ENCODE measurements at regions not wholly inside any gene's neighbourhood (a gene's known extent, or its start where the extent isn't known, plus 50 kb on each side); places are given as distances from the start of the nearest gene placed in this dataset.

DNA sequence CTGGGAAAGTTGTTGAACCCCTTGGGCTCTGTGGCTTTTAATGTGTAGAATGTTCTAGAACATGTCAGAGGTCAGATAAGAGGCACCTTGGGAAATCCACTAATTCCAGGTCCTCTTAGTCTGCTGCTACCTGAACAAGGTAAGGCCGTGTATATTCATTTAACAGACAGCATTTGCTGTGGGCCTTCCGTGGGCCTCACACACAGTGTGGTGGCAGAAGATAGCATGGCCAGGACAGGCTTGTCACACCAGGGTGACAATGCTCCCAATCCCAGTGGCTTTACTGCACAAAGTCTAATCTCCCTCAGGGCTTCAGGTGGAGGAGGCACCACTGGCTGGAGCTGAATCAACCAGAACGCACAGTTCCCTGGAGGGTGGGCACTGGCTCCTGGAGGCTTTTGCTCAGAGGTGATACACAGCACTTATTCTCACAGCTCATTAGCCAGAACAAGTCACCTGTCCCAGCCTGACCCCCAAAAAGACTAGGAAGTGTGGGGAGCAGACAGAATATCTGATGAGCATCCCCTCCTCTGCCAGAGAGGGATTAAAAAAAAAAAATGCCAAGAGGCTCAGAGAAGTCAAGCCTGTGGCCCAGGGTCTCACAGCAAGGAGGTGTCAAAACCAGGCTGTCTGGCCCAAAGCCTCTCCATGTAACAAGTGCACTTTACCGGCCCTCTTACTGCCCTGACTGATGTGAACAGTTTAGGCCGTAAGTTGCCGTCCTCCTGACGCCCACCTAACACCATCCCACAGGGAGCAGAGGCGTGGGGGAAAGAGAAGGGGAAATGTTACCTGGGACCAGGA is 216.9 kb upstream of the RAB6C start:
- TF ChIP-seq, protein P1, sequence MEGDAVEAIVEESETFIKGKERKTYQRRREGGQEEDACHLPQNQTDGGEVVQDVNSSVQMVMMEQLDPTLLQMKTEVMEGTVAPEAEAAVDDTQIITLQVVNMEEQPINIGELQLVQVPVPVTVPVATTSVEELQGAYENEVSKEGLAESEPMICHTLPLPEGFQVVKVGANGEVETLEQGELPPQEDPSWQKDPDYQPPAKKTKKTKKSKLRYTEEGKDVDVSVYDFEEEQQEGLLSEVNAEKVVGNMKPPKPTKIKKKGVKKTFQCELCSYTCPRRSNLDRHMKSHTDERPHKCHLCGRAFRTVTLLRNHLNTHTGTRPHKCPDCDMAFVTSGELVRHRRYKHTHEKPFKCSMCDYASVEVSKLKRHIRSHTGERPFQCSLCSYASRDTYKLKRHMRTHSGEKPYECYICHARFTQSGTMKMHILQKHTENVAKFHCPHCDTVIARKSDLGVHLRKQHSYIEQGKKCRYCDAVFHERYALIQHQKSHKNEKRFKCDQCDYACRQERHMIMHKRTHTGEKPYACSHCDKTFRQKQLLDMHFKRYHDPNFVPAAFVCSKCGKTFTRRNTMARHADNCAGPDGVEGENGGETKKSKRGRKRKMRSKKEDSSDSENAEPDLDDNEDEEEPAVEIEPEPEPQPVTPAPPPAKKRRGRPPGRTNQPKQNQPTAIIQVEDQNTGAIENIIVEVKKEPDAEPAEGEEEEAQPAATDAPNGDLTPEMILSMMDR (conservative IDR thresholded peaks at IDR 0.05 in 1 of 2, IDR thresholded peaks at IDR 0.05 in 1 of 2; ENCODE audit: low read depth in 1 of 2, low read length in 2 of 2) = no peak
- TF ChIP-seq EZH2 (IDR thresholded peaks at IDR 0.05; ENCODE audit: low read length, missing control alignments) = no peak
